ENCODE measurements at regions not wholly inside any gene's neighbourhood (a gene's known extent, or its start where the extent isn't known, plus 50 kb on each side); places are given as distances from the start of the nearest gene placed in this dataset.
"Not testable (repeated sequence)": the region's sequence is repeated elsewhere in the genome, so short reads cannot be mapped to it uniquely, and the experiment has no call there.

- H3K79me2 ChIP-seq (ENCODE audit: low read length); H3K36me3 ChIP-seq (replicated peaks; ENCODE audit: low read depth, low read length); H3K9ac ChIP-seq (ENCODE audit: low read length); H3K27ac ChIP-seq (ENCODE audit: low read length); H2AFZ ChIP-seq (ENCODE audit: low read depth, low read length); H3K4me3 ChIP-seq (ENCODE audit: low read length); H3K4me2 ChIP-seq (ENCODE audit: low read length); H3K9me3 ChIP-seq (ENCODE audit: insufficient read depth, low read length); H4K20me1 ChIP-seq (ENCODE audit: insufficient read depth, low read length); H3K27me3 ChIP-seq (ENCODE audit: low read depth, low read length): not testable (repeated sequence)
- H3K4me1 ChIP-seq (ENCODE audit: low read length), result peaks cover 10% of the 10 kb centered on the region
- peak; percentile 26; the same call in 1 of the 2 replicates for TF ChIP-seq CTCF (IDR thresholded peaks at IDR 0.05; ENCODE audit: low read depth, low read length)
Observed at GRCh38 chr6:71007298-71007697, 50.4 kb upstream of the B3GAT2 start.

GRCh38 chr6:71011871-71012371 is 55.1 kb upstream of the B3GAT2 start:
- Histone ChIP-seq H3K79me2 (ENCODE audit: low read length) (no peaks in the 10 kb centered on the region), H3K9me3 (ENCODE audit: insufficient read depth, low read length) (no peaks in the 10 kb centered on the region), H4K20me1 (ENCODE audit: insufficient read depth, low read length) (no peaks in the 10 kb centered on the region), H3K4me2 (ENCODE audit: low read length) (peak overlapping the region; percentile 73), H3K27me3 (ENCODE audit: low read depth, low read length) (no peaks in the 10 kb centered on the region), H2AFZ (ENCODE audit: low read depth, low read length) (peak overlapping the region; percentile 30), H3K27ac (ENCODE audit: low read length) (no peak overlapping the region), H3K4me3 (ENCODE audit: low read length) (peak overlapping the region; percentile 44), H3K36me3 (replicated peaks; ENCODE audit: low read depth, low read length) (no peaks in the 10 kb centered on the region), H3K4me1 (ENCODE audit: low read length) (peaks cover 33% of the 10 kb centered on the region), H3K9ac (ENCODE audit: low read length) (peak overlapping the region; percentile 31; the same call in 1 of the 2 replicates)
- TF ChIP-seq EZH2phosphoT487 (IDR thresholded peaks at IDR 0.05; ENCODE audit: low read depth), result no peak
- no peak for TF ChIP-seq CTCF (IDR thresholded peaks at IDR 0.05; ENCODE audit: low read depth, low read length)

GRCh38 chr6:71012866-71013469 is 56.1 kb upstream of the B3GAT2 start:
- no peaks in the 10 kb centered on the region for H3K79me2 ChIP-seq (ENCODE audit: low read length)
- no peaks in the 10 kb centered on the region for H3K36me3 ChIP-seq (replicated peaks; ENCODE audit: low read depth, low read length)
- no peak overlapping the region for H3K9ac ChIP-seq (ENCODE audit: low read length)
- peak overlapping the region; percentile 44; the same call in 1 of the 2 replicates for H3K4me3 ChIP-seq (ENCODE audit: low read length)
- no peaks in the 10 kb centered on the region for H3K27me3 ChIP-seq (ENCODE audit: low read depth, low read length)
- peak; percentile 98 for TF ChIP-seq CTCF (IDR thresholded peaks at IDR 0.05; ENCODE audit: low read depth, low read length)
- TF ChIP-seq EZH2phosphoT487 (IDR thresholded peaks at IDR 0.05; ENCODE audit: low read depth), result no peak
- H3K9me3 ChIP-seq (ENCODE audit: insufficient read depth, low read length), result no peaks in the 10 kb centered on the region
- peaks cover 33% of the 10 kb centered on the region for H3K4me1 ChIP-seq (ENCODE audit: low read length)
- H4K20me1 ChIP-seq (ENCODE audit: insufficient read depth, low read length), result no peaks in the 10 kb centered on the region
- H3K27ac ChIP-seq (ENCODE audit: low read length), result no peak overlapping the region
- H2AFZ ChIP-seq (ENCODE audit: low read depth, low read length), result no peak overlapping the region
- peak overlapping the region; percentile 73 for H3K4me2 ChIP-seq (ENCODE audit: low read length)

GRCh38 chr6:71015392-71015791 is 58.5 kb upstream of the B3GAT2 start:
- H3K4me1 ChIP-seq (ENCODE audit: low read length), result peaks cover 33% of the 10 kb centered on the region
- TF ChIP-seq CTCF (IDR thresholded peaks at IDR 0.05; ENCODE audit: low read depth, low read length) (no peak), EZH2phosphoT487 (IDR thresholded peaks at IDR 0.05; ENCODE audit: low read depth) (no peak)
- no peak overlapping the region for H3K9ac ChIP-seq (ENCODE audit: low read length)
- no peaks in the 10 kb centered on the region for H4K20me1 ChIP-seq (ENCODE audit: insufficient read depth, low read length)
- H3K4me3 ChIP-seq (ENCODE audit: low read length), result no peak overlapping the region
- no peak overlapping the region for H3K4me2 ChIP-seq (ENCODE audit: low read length)
- H3K36me3 ChIP-seq (replicated peaks; ENCODE audit: low read depth, low read length), result no peaks in the 10 kb centered on the region
- no peaks in the 10 kb centered on the region for H3K79me2 ChIP-seq (ENCODE audit: low read length)
- H3K27ac ChIP-seq (ENCODE audit: low read length), result no peak overlapping the region
- H3K27me3 ChIP-seq (ENCODE audit: low read depth, low read length), result no peaks in the 10 kb centered on the region
- H2AFZ ChIP-seq (ENCODE audit: low read depth, low read length), result no peak overlapping the region
- H3K9me3 ChIP-seq (ENCODE audit: insufficient read depth, low read length), result no peaks in the 10 kb centered on the region
